SJSA1 (cell line): ENCODE measurements at regions not wholly inside any gene's neighbourhood (a gene's known extent, or its start where the extent isn't known, plus 50 kb on each side); places are given as distances from the start of the nearest gene placed in this dataset.
A peak's percentile ranks its signal among the peaks of the same experiment; 100 is the strongest.

Source experiments
- DNase-seq, 2 experiments: peaks; one replicate each; pipeline ENCODE4 v3.0.0-alpha.2; 2015 to 2020; ENCODE audit warnings: low spot score in 2 of 2, low read depth in 1 of 2
- H3K27ac ChIP-seq: fragments of 250-450 bp; sonication (Bioruptor Pico); 2 replicates; pipeline ENCODE4 v1.5.1; 2020; ENCODE audit warnings: mild to moderate bottlenecking, moderate library complexity
- H3K27me3 ChIP-seq: fragments of 250-450 bp; sonication (Bioruptor Pico); replicated peaks from 2 replicates; pipeline ENCODE4 v1.5.1; 2020; ENCODE audit warnings: mild to moderate bottlenecking, moderate library complexity
- H3K36me3 ChIP-seq: fragments of 250-450 bp; sonication (Bioruptor Pico); 2 replicates; pipeline ENCODE4 v1.5.1; 2020; ENCODE audit warnings: mild to moderate bottlenecking
- H3K4me1 ChIP-seq: fragments of 250-450 bp; sonication (Bioruptor Pico); replicated peaks from 2 replicates; pipeline ENCODE4 v1.6.1; 2021; ENCODE audit warnings: mild to moderate bottlenecking
- H3K4me3 ChIP-seq: fragments of 250-450 bp; sonication (Bioruptor Pico); 2 replicates; pipeline ENCODE4 v1.5.1; 2020; ENCODE audit warnings: mild to moderate bottlenecking
- H3K9me3 ChIP-seq: fragments of 250-450 bp; sonication (Bioruptor Pico); replicated peaks from 2 replicates; pipeline ENCODE4 v1.5.1; 2020; ENCODE audit warnings: mild to moderate bottlenecking

DNA sequence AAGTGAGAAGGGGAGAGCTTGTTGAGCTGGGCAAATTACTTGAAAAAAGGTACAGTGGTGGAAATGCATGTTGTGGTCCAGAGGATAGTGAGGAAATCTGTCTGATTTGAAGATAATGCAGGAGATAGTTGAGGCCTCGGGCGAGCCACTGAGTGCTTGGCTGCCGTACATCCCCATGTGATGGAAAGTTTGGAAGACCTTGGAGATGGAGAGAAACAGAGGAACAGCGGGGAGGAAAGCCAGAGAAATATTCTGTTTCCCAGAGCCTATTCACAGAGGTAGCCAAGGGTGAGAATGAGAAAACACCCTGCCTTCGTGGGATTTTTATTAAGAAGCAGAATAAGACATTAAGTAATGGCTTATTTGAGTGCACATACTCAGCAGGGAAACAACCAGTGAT is 498.2 kb downstream of the BCL11B start:
- Histone ChIP-seq H3K4me1 (no peaks in the 10 kb centered on the region), H3K27me3 (no peaks in the 10 kb centered on the region), H3K36me3 (no peaks in the 10 kb centered on the region), H3K27ac (no peak overlapping the region), H3K4me3 (no peak overlapping the region), H3K9me3 (no peaks in the 10 kb centered on the region)
- DNase-seq: no peak

DNA sequence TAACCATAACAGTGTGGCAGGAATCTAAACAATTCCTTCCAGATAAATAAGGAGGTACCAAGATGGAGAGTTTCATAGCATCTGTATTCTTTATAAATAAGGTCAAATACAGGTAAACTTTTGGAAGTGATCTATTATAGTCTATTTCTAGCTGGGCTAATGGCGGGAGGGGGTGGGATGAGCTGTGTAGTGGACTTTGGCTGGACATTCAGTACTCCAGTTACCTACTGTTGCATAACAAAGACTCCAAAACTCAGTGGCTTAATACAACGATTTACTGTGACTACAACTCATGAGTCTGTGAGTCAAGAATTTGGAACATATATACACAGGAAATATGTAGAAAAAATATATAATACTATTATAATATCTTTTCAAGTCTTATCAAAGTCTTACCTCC is 496.1 kb downstream of the BCL11B start:
- H3K4me3 ChIP-seq: no peak overlapping the region
- H3K4me1 ChIP-seq: no peaks in the 10 kb centered on the region
- H3K9me3 ChIP-seq: no peaks in the 10 kb centered on the region
- H3K27me3 ChIP-seq: no peaks in the 10 kb centered on the region
- no peak for DNase-seq
- H3K36me3 ChIP-seq: no peaks in the 10 kb centered on the region
- H3K27ac ChIP-seq: no peak overlapping the region

DNA sequence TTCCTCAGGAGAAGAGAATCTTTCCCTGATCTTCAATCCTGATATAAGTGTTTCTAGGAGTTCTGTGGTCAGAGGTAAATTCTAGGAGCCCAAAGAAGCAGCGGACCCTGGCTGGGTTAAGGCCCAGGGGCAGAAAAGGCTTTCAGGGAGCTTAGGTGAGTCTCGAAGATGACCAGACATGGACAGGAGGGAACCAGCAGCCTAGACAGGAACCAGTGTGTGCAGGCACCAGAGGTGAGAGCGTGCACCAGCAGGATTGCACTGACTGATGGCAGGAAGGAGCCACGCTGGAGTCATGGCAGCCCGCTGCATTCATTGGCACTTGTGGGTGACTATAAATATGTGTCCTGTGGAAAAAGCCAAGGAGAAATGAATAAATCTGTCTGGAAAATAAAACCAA is 489.9 kb downstream of the BCL11B start:
- no peaks in the 10 kb centered on the region for H3K27me3 ChIP-seq
- H3K9me3 ChIP-seq: no peaks in the 10 kb centered on the region
- no peaks in the 10 kb centered on the region for H3K4me1 ChIP-seq
- H3K27ac ChIP-seq: no peak overlapping the region
- DNase-seq: no peak
- H3K4me3 ChIP-seq: no peak overlapping the region
- H3K36me3 ChIP-seq: no peaks in the 10 kb centered on the region

DNA sequence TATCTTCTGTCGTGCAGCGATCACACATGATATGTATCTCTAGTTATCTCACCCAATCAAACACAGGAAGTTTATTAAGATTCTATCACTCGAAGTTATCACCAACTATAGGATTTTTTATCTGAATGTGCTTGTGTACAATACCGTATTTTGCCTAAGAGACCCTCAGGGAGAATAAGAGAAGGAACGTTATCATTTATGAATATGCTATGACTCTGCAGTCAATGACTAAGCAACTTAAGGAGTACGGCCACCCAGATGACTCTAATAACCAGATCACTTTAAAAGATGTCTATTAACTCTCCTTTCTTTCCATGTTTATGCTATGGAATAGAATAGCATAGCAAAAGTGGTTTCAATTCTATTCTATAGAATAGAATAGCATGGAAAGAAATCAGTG is 486.4 kb downstream of the BCL11B start:
- Histone ChIP-seq H3K27ac (no peak overlapping the region), H3K4me1 (no peaks in the 10 kb centered on the region), H3K9me3 (no peaks in the 10 kb centered on the region), H3K27me3 (no peaks in the 10 kb centered on the region), H3K36me3 (no peaks in the 10 kb centered on the region), H3K4me3 (no peak overlapping the region)
- DNase-seq: no peak

DNA sequence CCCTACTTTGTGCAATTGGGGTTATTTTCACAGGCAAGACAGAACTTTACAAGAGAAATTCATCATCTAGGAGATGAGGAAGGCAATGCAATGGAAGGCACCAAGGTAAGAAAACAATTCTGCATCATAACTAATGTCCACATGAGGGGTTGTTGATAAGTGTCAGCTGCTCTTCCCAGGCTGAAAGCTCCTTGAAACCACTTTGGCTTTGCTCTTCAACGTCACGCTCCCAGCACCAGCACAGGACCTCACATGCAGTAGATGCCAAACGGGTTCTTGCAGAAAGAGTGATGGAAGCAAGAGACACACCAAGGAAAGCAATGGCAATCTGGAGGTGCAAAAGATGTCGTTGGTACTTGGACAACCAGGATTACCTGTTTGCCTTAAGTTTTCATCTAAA is 485.5 kb downstream of the BCL11B start:
- Histone ChIP-seq H3K4me1 (no peaks in the 10 kb centered on the region), H3K4me3 (no peak overlapping the region), H3K36me3 (no peaks in the 10 kb centered on the region), H3K27me3 (no peaks in the 10 kb centered on the region), H3K9me3 (no peaks in the 10 kb centered on the region), H3K27ac (no peak overlapping the region)
- no peak for DNase-seq

DNA sequence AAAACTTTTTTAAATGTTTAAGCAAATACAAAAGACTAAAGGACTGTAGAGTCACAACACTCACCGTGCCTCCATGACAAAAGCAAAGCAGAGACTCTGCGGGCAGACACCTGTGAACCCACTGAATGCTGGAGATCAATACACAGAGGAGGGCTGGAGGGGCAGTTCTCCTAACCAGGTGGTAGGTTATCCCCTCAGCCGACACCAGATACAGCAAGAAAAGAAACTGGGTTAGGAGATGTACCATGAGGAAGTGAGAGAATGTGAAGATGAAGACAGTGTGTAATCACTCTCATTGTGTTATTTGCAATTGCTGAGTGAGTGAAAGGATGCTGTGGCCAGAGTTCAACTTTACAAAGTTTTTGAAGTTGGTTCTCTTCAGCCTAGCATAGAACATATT is 480.3 kb downstream of the BCL11B start:
- no peaks in the 10 kb centered on the region for H3K27me3 ChIP-seq
- DNase-seq: no peak
- no peak overlapping the region for H3K27ac ChIP-seq
- H3K9me3 ChIP-seq: no peaks in the 10 kb centered on the region; the same call in 1 of the 2 replicates
- no peaks in the 10 kb centered on the region for H3K36me3 ChIP-seq
- no peaks in the 10 kb centered on the region; the same call in 1 of the 2 replicates for H3K4me1 ChIP-seq
- H3K4me3 ChIP-seq: no peak overlapping the region

DNA sequence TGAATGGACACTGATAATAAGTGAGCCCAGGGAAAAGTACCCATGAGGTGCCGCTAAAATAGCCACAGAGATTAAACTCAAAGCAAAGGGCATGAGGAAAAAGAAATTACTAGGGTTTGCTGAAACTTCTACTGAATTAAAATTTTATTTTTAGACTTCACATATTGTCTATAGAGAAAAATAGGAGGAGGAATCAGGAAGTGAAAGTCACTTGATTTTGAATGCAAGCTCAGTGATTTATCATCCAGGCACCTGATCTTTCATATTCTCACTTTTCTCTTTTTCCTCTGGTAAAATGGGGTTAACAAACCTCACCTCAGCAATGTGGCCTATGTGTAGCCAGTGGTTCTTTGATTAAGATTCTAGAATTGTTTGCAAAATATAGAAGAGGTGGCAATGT is 479.8 kb downstream of the BCL11B start:
- no peak overlapping the region for H3K27ac ChIP-seq
- H3K4me1 ChIP-seq: no peaks in the 10 kb centered on the region; the same call in 1 of the 2 replicates
- no peaks in the 10 kb centered on the region for H3K36me3 ChIP-seq
- no peaks in the 10 kb centered on the region for H3K27me3 ChIP-seq
- H3K4me3 ChIP-seq: no peak overlapping the region
- H3K9me3 ChIP-seq: no peaks in the 10 kb centered on the region; the same call in 1 of the 2 replicates
- DNase-seq: no peak

DNA sequence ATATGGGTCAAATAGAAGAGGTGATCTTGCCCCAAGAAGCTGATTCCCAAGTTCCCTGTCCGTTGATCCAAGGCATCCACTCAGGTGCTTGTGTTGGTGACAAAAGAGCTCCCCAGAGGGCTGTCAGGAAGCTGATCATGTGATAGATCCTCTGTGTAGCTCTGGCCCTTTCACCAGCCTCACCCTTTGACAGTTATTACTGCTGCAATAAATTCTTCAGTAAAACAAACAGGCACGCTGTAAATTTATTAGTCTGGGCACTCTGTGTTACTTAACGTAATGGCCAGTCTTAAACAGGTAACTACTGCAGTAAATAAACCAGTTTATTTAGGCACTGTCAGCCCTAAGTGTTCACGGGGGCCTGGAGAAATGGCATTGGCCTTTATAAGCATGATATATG is 473.9 kb downstream of the BCL11B start:
- DNase-seq: no peak
- Histone ChIP-seq H3K36me3 (no peaks in the 10 kb centered on the region), H3K4me1 (peaks cover 15% of the 10 kb centered on the region), H3K9me3 (no peaks in the 10 kb centered on the region), H3K27ac (no peak overlapping the region), H3K27me3 (no peaks in the 10 kb centered on the region), H3K4me3 (no peak overlapping the region)

DNA sequence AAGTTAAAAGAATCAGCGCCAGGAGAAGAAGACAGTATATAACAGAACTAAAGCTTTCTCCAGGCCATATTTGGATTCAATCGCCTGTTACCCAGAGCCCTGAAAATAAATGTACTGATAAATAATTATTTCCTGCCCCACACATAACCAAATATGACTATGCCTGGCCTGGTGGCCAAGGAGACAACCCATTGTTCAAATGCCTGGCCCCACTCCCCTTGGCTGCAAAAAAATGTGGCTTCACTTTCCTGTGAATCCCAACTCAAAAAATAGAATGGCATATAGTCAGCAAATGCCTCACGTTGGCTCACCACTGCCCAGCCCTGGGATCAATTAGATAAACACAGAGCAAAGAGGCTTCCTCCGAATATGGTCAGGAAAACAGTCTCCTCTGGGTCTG is 472.1 kb downstream of the BCL11B start:
- DNase-seq: peak; percentile 59
- Histone ChIP-seq H3K4me1 (peaks cover 15% of the 10 kb centered on the region), H3K36me3 (no peaks in the 10 kb centered on the region), H3K27me3 (no peaks in the 10 kb centered on the region), H3K27ac (peak overlapping the region; percentile 34), H3K9me3 (no peaks in the 10 kb centered on the region), H3K4me3 (no peak overlapping the region)

DNA sequence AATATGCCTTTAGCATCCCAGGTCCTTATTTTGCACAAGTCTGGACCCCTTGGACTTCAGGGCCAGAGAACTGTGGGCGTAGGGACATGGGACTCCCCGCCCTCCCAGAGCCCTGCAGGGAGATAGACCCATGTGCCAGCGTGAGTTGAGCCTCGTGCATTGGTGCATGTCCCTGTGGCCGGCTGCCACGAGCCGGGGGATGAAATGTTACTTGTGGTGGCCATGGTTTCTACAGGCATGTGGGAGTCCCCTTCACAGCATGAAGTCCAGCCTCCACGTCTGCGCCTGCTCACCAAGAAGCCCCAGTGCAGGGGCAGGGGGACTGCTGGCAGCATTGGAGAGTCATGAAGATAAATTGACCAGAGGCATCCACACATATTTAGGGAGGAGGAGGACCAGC is 470.0 kb downstream of the BCL11B start:
- Histone ChIP-seq H3K4me3 (no peak overlapping the region), H3K36me3 (no peaks in the 10 kb centered on the region), H3K4me1 (peaks cover 15% of the 10 kb centered on the region), H3K27ac (no peak overlapping the region), H3K27me3 (no peaks in the 10 kb centered on the region), H3K9me3 (no peaks in the 10 kb centered on the region)
- no peak for DNase-seq

DNA sequence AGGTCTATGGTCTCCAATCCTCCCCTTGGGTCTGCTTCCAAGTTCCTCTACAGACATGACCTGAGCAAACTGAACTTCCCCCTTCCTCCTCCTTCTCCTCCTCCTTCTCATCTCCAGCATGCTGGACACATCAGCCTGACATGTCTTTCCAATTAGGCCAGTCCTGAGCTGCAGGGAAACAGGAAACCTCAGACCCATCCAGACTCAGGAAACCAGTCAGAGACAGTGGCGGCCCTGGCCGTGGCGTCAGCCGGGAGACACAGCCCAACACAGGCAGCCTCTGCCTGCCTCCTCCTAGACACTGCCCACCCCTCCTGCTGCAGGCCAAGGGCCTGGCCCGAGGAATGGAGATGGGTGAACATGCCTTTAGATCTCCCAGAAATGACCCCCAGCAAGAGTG is 468.8 kb downstream of the BCL11B start:
- Histone ChIP-seq H3K36me3 (no peaks in the 10 kb centered on the region), H3K9me3 (no peaks in the 10 kb centered on the region), H3K27ac (no peak overlapping the region), H3K4me3 (no peak overlapping the region), H3K27me3 (no peaks in the 10 kb centered on the region), H3K4me1 (peaks cover 15% of the 10 kb centered on the region)
- DNase-seq: no peak

DNA sequence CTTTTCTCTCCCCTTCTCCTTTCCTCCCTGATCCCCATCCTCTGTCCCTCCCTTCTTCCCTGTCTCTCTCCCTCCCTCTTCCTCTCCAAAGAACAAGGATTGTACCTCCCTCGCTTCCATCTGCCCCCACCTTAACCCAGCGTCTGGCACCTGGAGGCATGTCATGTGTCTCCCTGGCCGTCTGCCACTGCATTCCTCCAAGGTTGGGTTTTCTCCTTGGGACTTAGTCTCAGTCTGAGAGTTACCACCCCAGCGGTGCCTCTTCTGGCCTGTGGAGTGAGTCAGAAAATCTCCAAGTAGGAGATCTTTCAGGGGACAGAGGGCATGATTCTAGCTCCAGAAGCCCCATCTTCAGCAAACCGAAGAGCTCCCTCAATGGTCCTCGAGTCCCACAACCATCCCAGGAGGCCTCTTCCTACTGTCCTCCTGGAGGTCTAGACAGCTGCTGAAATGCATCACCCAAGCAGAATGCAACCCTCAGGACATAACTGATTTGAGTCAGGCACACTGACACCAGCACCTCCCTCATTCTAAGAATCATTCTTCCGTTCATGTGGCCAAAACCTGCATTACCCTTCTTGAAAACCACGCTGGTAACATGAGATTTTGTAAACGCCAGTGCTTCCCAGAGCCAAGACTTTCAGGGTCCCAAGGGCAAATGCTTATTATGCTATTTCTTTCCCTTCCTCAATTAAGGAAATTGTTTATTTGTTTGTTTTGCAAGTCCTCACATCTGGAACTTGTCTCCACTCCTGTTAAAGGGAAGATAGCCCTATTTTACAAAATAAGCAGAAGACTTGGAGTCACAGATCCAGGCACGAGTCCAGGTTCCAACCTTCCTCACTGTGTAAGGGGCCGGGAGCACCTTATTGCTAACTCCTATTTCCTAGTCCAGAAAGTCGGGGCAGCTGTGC is 463.2 kb downstream of the BCL11B start:
- no peak overlapping the region for H3K27ac ChIP-seq
- no peak for DNase-seq
- no peaks in the 10 kb centered on the region for H3K36me3 ChIP-seq
- H3K4me1 ChIP-seq: no peaks in the 10 kb centered on the region
- no peaks in the 10 kb centered on the region for H3K9me3 ChIP-seq
- no peaks in the 10 kb centered on the region for H3K27me3 ChIP-seq
- no peak overlapping the region for H3K4me3 ChIP-seq

DNA sequence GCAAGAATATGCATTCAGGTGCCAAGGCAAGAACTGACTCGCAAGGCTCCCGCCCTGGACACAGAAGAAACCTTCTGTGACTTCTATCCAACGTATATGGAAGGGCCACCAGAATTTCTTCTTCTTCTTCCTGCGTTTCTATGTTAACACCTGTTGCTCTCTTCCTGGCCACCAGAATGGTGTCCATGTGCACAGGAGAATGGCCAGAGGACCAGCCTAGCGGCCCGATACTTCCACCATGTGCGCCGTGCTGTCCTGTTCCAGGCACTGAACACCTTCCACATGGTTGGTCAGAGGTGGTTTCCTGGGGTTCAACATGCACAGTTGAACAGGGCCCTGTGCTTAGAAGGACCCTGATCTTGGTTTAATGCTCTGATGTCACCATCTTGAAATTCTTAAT is 455.8 kb downstream of the BCL11B start:
- Histone ChIP-seq H3K27ac (no peak overlapping the region), H3K27me3 (no peaks in the 10 kb centered on the region), H3K9me3 (no peaks in the 10 kb centered on the region), H3K4me1 (no peaks in the 10 kb centered on the region), H3K4me3 (no peak overlapping the region), H3K36me3 (no peaks in the 10 kb centered on the region)
- no peak for DNase-seq

DNA sequence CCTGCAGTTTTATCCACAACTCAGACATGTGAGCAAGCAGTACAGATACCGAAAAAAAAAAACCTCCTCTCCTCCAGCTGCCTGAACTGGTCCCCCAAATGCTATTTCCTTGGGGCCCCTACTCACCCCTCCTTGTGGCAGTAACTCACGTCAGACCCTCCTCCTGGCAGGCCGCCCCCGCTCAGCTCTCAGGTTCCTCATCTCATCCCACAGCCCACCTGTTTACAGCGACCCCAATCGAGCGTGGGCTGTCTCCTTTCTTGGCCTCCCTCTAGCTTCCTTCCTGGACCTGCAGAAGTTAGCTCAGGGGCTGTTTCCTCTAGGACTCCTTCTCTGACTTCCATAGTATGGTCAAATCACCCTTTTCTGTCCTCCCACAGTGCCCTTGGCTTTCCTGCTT is 455.3 kb downstream of the BCL11B start:
- no peak for DNase-seq
- Histone ChIP-seq H3K27ac (no peak overlapping the region), H3K4me3 (no peak overlapping the region), H3K36me3 (no peaks in the 10 kb centered on the region), H3K9me3 (no peaks in the 10 kb centered on the region), H3K4me1 (no peaks in the 10 kb centered on the region), H3K27me3 (no peaks in the 10 kb centered on the region)
